ENCODE measurements at regions not wholly inside any gene's neighbourhood (a gene's known extent, or its start where the extent isn't known, plus 50 kb on each side); places are given as distances from the start of the nearest gene placed in this dataset.

DNA sequence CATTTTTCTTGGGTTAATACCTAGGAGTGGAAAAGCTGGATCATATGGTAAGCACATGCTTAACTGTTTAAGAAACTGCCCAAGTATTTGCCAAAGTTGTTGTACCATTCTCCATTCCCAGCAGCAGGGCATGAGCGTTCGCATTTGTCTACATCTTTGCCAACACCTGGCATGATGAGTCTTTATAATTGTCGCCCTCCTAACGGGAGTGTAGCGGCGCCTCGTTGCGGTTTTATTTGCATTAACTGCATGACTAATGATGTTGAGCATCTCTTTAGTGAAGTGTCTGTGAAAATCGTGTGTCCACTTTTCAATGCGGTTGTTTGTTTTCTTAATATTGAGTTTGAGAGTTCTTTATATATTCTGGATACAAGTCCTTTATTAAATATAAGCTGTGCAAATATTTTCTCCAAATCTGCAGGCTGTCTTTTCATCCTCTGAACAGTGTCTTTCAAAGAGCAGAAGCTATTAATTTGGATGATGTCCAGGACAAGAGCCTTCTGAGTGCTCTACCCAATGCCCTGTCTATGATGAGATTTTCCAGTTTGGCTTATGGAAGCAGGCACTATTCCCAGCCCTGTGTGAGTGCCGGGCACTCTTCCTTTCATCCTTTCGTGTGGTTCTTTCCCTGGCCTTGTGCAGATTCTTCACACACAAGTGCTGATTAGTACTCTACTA lies 202.0 kb downstream of the FOXO1 start:
- TF ChIP-seq POLR2A (IDR thresholded peaks at IDR 0.05; ENCODE audit: low read length) (no peak), GATA1 (IDR thresholded peaks at IDR 0.05; ENCODE audit: low read depth, low read length) (no peak)

All from erythroblast (primary cell).